ENCODE measurements at regions not wholly inside any gene's neighbourhood (a gene's known extent, or its start where the extent isn't known, plus 50 kb on each side); places are given as distances from the start of the nearest gene placed in this dataset.

DNA sequence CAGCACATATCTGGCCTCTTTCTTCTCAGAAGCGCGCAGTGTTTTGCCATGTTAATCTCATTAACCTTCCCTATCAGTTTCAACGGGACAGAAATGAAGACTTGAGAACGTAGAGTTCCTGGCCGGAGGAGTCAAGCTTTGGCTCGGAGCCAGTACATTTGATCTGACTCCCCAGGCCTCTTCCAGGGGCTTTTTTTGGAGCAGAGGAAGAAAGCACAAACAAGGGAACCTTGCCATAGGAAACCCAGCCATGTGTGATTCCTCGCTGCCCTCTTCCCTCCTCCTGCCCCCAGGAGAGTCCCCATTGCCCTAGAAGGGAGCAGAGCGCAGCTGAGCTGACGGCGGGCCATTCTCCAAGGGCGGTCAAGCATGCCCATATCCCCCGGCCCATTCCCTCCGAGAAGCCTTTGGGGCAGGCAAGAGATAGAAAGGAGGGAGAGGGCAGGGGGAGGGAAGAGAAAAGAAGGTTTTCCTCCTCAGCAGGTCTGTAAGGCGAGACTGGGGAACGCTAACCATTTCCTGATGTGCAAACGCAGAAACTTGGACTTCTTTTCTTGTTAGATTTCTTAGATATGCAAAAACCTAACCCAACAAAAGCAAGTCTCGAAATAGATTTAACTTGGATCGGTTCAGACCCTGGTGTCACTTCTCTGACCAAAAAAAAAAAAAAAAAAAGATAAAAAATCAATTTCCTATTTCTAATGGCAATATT lies 63.7 kb upstream of the POU3F3 start:
- Mint-ChIP-seq H3K4me1 (ENCODE audit: insufficient read depth, unreplicated experiment) (peaks cover 14% of the 10 kb centered on the region), H3K27me3 (ENCODE audit: insufficient read depth, unreplicated experiment) (peaks cover 47% of the 10 kb centered on the region), H3K4me3 (ENCODE audit: unreplicated experiment) (no peak overlapping the region), H3K27ac (ENCODE audit: low read depth, unreplicated experiment) (no peak overlapping the region), H3K36me3 (ENCODE audit: insufficient read depth, unreplicated experiment) (no peaks in the 10 kb centered on the region), H3K9me3 (ENCODE audit: unreplicated experiment) (no peaks in the 10 kb centered on the region)
- CTCF ChIA-PET = interaction anchor here (0.6 kb wide), 1 partner anchor 125 kb away, joined by 3 read pairs; no protein-coding TSS in a partner anchor
- intact Hi-C loops (cut with micrococcal nuclease) = no loop called here
- no peak for DNase-seq (ENCODE audit: unreplicated experiment)
- POLR2A ChIA-PET = no interaction called here
- BruUV-seq (replicated peaks) = no TSS peak
- no peak for TF ChIP-seq CTCF (IDR thresholded peaks at IDR 0.05; ENCODE audit: unreplicated experiment)

DNA sequence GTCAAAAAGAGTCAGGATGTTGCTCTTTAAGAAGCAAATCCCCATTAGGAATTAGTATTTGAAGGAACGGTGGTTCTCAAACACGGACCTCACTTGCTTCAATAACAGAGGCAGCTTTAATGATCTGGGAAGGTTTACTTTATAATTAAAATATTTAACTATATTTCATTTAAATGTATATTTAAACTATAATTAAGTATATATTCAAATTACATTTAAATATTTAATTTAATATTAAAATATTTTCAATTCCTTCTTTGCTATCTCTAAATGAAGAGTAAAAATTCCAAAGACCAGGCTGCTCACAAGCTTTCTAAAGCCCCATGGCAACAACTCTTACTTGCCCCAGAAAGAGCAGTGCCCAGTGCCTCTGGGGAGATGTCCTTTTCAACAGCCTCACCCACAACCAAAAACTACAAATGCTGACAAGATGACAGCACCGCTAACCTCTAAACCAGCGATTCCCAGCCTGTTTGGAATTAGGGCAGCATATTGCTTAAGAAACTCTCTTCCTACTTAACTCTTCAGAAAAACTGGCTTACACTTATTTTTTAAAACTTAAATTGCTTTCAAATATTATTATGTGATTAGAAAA lies 62.9 kb upstream of the POU3F3 start:
- H3K27ac Mint-ChIP-seq (ENCODE audit: low read depth, unreplicated experiment) = no peak overlapping the region
- POLR2A ChIA-PET = no interaction called here

GRCh38 chr2:104793966-104794365 lies 59.9 kb upstream of the POU3F3 start:
- Mint-ChIP-seq H3K9me3 (ENCODE audit: unreplicated experiment) (no peaks in the 10 kb centered on the region), H3K36me3 (ENCODE audit: insufficient read depth, unreplicated experiment) (no peaks in the 10 kb centered on the region), H3K4me1 (ENCODE audit: insufficient read depth, unreplicated experiment) (peaks cover 6% of the 10 kb centered on the region), H3K27me3 (ENCODE audit: insufficient read depth, unreplicated experiment) (peaks cover 24% of the 10 kb centered on the region), H3K27ac (ENCODE audit: low read depth, unreplicated experiment) (no peak overlapping the region), H3K4me3 (ENCODE audit: unreplicated experiment) (no peak overlapping the region)
- ChIA-PET POLR2A (no interaction called here), CTCF (interaction anchor here (0.6 to 1.3 kb wide), 3 partner anchors 10 to 208 kb away, joined by 3 read pairs; no protein-coding TSS in a partner anchor)
- TF ChIP-seq CTCF (IDR thresholded peaks at IDR 0.05; ENCODE audit: unreplicated experiment) = no peak
- BruUV-seq (replicated peaks) = no TSS peak
- intact Hi-C loops (cut with micrococcal nuclease) = no loop called here
- DNase-seq (ENCODE audit: unreplicated experiment) = peak; percentile 59

More for the DNA sequence above, 62.9 kb upstream of the POU3F3 start:
- CTCF ChIA-PET = interaction anchor here (0.6 kb wide), 1 partner anchor 126 kb away, joined by 3 read pairs; no protein-coding TSS in a partner anchor
- Mint-ChIP-seq H3K4me3 (ENCODE audit: unreplicated experiment) (no peak overlapping the region), H3K9me3 (ENCODE audit: unreplicated experiment) (no peaks in the 10 kb centered on the region), H3K4me1 (ENCODE audit: insufficient read depth, unreplicated experiment) (peaks cover 14% of the 10 kb centered on the region), H3K36me3 (ENCODE audit: insufficient read depth, unreplicated experiment) (no peaks in the 10 kb centered on the region), H3K27me3 (ENCODE audit: insufficient read depth, unreplicated experiment) (peaks cover 47% of the 10 kb centered on the region)
- BruUV-seq (replicated peaks) = no TSS peak
- intact Hi-C loops (cut with micrococcal nuclease) = no loop called here
- DNase-seq (ENCODE audit: unreplicated experiment) = no peak
- no peak for TF ChIP-seq CTCF (IDR thresholded peaks at IDR 0.05; ENCODE audit: unreplicated experiment)

DNA sequence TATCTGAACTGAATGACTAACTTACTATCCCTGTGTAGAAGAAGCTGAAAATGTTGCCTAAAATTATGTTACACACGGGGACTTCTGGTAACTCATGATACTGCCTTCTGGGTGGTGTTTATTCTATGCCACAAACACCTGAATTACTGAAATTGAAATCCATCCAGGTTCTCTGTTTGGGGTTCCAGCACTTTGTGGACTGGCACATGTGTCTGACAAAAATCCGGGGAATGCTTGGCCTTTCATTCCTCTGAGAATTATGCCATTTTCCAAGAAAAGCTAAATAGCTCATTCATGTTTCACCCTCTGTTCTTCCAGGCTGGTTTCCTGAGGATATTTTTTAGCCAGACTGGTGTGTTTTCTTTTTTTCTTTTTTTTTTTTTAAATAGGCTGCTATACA lies 59.5 kb upstream of the POU3F3 start:
- peak; percentile 10 for DNase-seq (ENCODE audit: unreplicated experiment)
- no TSS peak for BruUV-seq (replicated peaks)
- Mint-ChIP-seq H3K9me3 (ENCODE audit: unreplicated experiment) (no peaks in the 10 kb centered on the region), H3K4me1 (ENCODE audit: insufficient read depth, unreplicated experiment) (peaks cover 6% of the 10 kb centered on the region), H3K27ac (ENCODE audit: low read depth, unreplicated experiment) (no peak overlapping the region), H3K4me3 (ENCODE audit: unreplicated experiment) (no peak overlapping the region), H3K27me3 (ENCODE audit: insufficient read depth, unreplicated experiment) (peaks cover 20% of the 10 kb centered on the region), H3K36me3 (ENCODE audit: insufficient read depth, unreplicated experiment) (no peaks in the 10 kb centered on the region)
- ChIA-PET CTCF (interaction anchor here (0.6 to 1.3 kb wide), 3 partner anchors 9 to 208 kb away, joined by 3 read pairs; no protein-coding TSS in a partner anchor), POLR2A (no interaction called here)
- TF ChIP-seq CTCF (IDR thresholded peaks at IDR 0.05; ENCODE audit: unreplicated experiment) = no peak
- intact Hi-C loops (cut with micrococcal nuclease) = no loop called here
